Neutrophil (primary cell): ENCODE measurements at regions not wholly inside any gene's neighbourhood (a gene's known extent, or its start where the extent isn't known, plus 50 kb on each side); places are given as distances from the start of the nearest gene placed in this dataset.

Source experiments
- H3K27ac ChIP-seq: fragments of 200-600 bp; sonication (generic); 2 replicates; pipeline ENCODE4 v1.5.1; 2016; ENCODE audit warnings: mild to moderate bottlenecking, moderate library complexity
- H3K27me3 ChIP-seq: fragments of 200-600 bp; sonication (generic); 2 replicates; pipeline ENCODE4 v1.6.0; 2016; ENCODE audit warnings: mild to moderate bottlenecking
- H3K36me3 ChIP-seq: fragments of 200-600 bp; sonication (generic); 2 replicates; pipeline ENCODE4 v1.5.1; 2017
- H3K4me1 ChIP-seq, 2 experiments: fragments of 200-600 bp in 1 of 2; sonication (generic) in 1 of 2; 1 replicate in 1 of 2; 2 replicates in 1 of 2; pipeline versions ENCODE4 v1.5.1 to v1.6.1; 2013 to 2016; ENCODE audit warnings: low read depth in 1 of 2, low read length in 1 of 2, mild to moderate bottlenecking in 1 of 2, moderate library complexity in 1 of 2; ENCODE audit not compliant: control insufficient read depth in 1 of 2, insufficient read depth in 1 of 2
- H3K4me3 ChIP-seq, 2 experiments: fragments of 200-600 bp in 1 of 2; sonication (generic) in 1 of 2; 1 replicate in 1 of 2; 2 replicates in 1 of 2; pipeline ENCODE4 v1.5.1; 2013 to 2016; ENCODE audit warnings: low read depth in 1 of 2, low read length in 1 of 2, mild to moderate bottlenecking in 1 of 2, moderate library complexity in 1 of 2
- H3K9me3 ChIP-seq: fragments of 200-600 bp; sonication (generic); 2 replicates; pipeline ENCODE4 v1.5.1; 2016
- CTCF ChIP-seq: fragments of 200-600 bp; sonication (generic); IDR thresholded peaks from 2 replicates; pipeline ENCODE4 v1.5.1; 2016; ENCODE audit warnings: antibody characterized with exemption

- Histone ChIP-seq H3K36me3 (no peaks in the 10 kb centered on the region), H3K27ac (no peak overlapping the region), H3K9me3 (no peaks in the 10 kb centered on the region), H3K27me3 (no peaks in the 10 kb centered on the region), H3K4me3 (no peak overlapping the region), H3K4me1 (no peaks in the 10 kb centered on the region)
- TF ChIP-seq CTCF, result no peak
Measured at GRCh38 chr7:106482091-106482490, 178.9 kb downstream of the CCDC71L start.

DNA sequence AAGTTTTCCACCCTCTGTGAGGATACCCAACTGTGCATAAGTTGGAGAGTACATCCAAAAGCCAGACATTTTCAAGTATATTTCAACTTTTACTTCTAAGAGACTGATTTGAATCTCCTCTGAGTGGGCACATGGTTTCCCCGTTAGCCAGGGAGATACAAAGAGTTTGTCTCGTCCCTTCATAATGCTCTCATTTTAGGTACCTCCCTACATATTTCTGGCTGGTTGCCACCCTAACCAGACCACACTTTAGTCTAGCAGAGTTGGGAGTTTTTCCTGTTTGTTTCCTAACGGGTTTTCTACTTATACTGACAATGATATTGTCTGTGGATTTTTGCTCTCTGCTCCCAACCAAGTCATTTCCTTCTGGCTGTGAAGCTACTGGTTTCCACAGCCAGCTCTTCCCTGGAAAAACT lies 180.3 kb downstream of the CCDC71L start:
- Histone ChIP-seq H3K4me3 (no peak overlapping the region), H3K27ac (no peak overlapping the region), H3K36me3 (no peaks in the 10 kb centered on the region), H3K27me3 (no peaks in the 10 kb centered on the region), H3K4me1 (no peaks in the 10 kb centered on the region), H3K9me3 (no peaks in the 10 kb centered on the region)
- TF ChIP-seq CTCF, result no peak

- Histone ChIP-seq H3K9me3 (no peaks in the 10 kb centered on the region), H3K27me3 (no peaks in the 10 kb centered on the region), H3K27ac (no peak overlapping the region), H3K36me3 (no peaks in the 10 kb centered on the region), H3K4me1 (no peaks in the 10 kb centered on the region), H3K4me3 (no peak overlapping the region)
- TF ChIP-seq CTCF, result no peak
Measured at GRCh38 chr7:106480161-106480579, 180.8 kb downstream of the CCDC71L start.

DNA sequence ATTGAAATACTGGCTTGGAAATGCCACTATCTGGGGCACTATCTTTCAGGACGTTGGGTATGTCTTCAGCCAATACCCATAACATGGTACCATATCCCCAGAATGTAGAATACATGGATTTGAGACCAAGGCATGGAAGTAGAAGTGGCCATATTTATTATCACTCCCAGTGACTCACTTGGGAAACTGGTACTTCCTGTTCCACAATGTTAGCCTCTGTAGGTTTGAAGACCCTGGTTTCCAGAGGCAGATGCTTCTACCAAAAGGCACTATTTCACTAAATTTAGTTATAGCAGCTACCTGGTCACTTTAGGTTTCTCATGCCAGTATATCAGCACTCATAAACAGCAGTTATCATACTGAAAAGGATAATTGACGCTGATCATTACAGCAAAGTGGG lies 184.2 kb downstream of the CCDC71L start:
- no peaks in the 10 kb centered on the region for H3K4me1 ChIP-seq
- H3K9me3 ChIP-seq, result no peaks in the 10 kb centered on the region
- no peak overlapping the region for H3K4me3 ChIP-seq
- H3K27ac ChIP-seq, result no peak overlapping the region
- TF ChIP-seq CTCF, result no peak
- H3K27me3 ChIP-seq, result no peaks in the 10 kb centered on the region
- H3K36me3 ChIP-seq, result no peaks in the 10 kb centered on the region

DNA sequence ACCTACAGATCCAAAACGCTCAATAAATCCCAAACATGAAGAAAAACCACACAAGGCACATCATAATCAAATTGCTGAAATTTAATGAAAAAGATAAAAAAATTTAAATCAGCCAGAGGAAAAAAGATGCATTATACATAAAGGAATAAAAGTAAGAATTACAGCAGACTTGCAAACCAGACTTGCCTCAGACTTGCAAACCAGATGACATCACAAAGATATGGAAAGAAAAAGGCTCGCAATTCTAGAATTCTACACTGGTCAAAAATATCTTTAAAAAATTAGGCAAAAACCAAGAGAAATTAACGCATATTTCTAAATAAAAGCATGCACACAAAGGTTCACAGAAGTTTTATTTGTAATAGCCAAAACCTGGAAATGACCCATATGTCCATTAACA lies 188.0 kb upstream of the NAMPT start:
- H3K27ac ChIP-seq, result no peak overlapping the region
- H3K36me3 ChIP-seq, result no peaks in the 10 kb centered on the region
- H3K4me1 ChIP-seq, result no peaks in the 10 kb centered on the region
- H3K4me3 ChIP-seq, result no peak overlapping the region
- no peaks in the 10 kb centered on the region for H3K9me3 ChIP-seq
- TF ChIP-seq CTCF, result no peak
- no peaks in the 10 kb centered on the region for H3K27me3 ChIP-seq
